BJ (cell line): ENCODE measurements at regions not wholly inside any gene's neighbourhood (a gene's known extent, or its start where the extent isn't known, plus 50 kb on each side); places are given as distances from the start of the nearest gene placed in this dataset.

Experiments used
- CTCF ChIA-PET: fragments of 350-600 bp; formaldehyde crosslinking; extraction: SDS; loops from one replicate; lab custom pipeline; 2021; ENCODE audit warnings: antibody characterized with exemption, inconsistent platforms; lab: Yijun Ruan, JAX
- POLR2A ChIA-PET: fragments of 300-600 bp; sonication (Branson Sonifier 250); formaldehyde crosslinking; extraction: SDS; loops from one replicate; lab custom pipeline; 2021; ENCODE audit warnings: antibody characterized with exemption; lab: Charles Lee
- DNase-seq: peaks from one replicate; pipeline ENCODE4 v3.0.0-alpha.2; 2011; ENCODE audit warnings: low read depth
- H3K27me3 ChIP-seq: 2 replicates; pipeline ENCODE4 v1.6.0; 2011; ENCODE audit warnings: low read length; ENCODE audit not compliant: control insufficient read depth, insufficient read depth
- H3K36me3 ChIP-seq: 2 replicates; pipeline ENCODE4 v1.5.1; 2011; ENCODE audit warnings: low read length; ENCODE audit not compliant: control insufficient read depth, insufficient read depth
- H3K4me3 ChIP-seq: 2 replicates; pipeline ENCODE4 v1.5.1; 2011; ENCODE audit warnings: low read depth, mild to moderate bottlenecking, control low read depth, low read length
- TF ChIP-seq, protein P1 (sequence below): IDR thresholded peaks from 2 replicates; pipeline ENCODE4 v1.5.1; 2011; ENCODE audit warnings: low read depth, mild to moderate bottlenecking, control low read depth, inconsistent platforms, low read length, moderate library complexity; ENCODE audit not compliant: insufficient read depth

DNA sequence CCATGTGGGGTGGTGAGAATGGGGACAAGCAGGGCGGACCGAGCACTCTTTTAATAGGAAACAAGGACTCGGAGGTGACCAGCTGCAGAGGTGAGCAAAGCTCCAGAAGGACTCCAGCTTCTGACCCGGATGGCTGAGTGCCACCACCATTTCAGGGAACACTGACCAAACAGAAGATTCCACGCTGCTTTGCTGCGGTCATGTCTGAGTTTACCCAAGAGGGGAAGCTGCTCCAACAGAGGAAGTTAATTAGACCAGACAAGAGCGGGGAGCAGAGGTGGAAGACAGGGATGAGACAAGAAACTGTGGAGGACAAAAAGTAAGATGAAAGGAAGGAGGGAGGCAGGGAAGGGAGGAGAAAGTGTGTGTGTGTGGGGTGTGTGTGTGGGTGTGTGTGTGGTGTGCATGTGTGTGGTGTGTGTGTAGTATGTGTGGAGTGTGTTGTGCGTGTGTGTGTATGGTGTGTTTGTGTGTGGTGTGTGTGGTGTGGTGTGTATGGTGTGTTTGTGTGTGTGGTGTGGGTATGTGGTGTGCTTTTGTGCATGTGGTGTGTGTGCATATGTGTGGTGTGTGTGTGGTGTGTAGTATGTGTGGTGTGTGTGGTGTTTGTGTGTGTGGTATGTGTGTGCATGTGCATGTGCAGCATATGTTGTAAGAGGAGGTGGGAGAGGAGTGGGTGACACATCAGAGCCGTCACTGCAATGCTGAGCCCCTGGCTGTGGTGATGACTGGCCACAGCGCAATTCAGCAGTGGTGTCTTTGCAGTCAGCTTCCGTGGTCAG lies 82.2 kb upstream of the AKIP1 start:
- TF ChIP-seq, protein P1, sequence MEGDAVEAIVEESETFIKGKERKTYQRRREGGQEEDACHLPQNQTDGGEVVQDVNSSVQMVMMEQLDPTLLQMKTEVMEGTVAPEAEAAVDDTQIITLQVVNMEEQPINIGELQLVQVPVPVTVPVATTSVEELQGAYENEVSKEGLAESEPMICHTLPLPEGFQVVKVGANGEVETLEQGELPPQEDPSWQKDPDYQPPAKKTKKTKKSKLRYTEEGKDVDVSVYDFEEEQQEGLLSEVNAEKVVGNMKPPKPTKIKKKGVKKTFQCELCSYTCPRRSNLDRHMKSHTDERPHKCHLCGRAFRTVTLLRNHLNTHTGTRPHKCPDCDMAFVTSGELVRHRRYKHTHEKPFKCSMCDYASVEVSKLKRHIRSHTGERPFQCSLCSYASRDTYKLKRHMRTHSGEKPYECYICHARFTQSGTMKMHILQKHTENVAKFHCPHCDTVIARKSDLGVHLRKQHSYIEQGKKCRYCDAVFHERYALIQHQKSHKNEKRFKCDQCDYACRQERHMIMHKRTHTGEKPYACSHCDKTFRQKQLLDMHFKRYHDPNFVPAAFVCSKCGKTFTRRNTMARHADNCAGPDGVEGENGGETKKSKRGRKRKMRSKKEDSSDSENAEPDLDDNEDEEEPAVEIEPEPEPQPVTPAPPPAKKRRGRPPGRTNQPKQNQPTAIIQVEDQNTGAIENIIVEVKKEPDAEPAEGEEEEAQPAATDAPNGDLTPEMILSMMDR: no peak
- ChIA-PET POLR2A (no interaction called here), CTCF (interaction anchor here (0.9 kb wide), 1 partner anchor 134 kb away, joined by 3 read pairs; no protein-coding TSS in a partner anchor)
- no peak for DNase-seq
- Histone ChIP-seq H3K4me3 (no peak overlapping the region), H3K36me3 (peaks cover 10% of the 10 kb centered on the region), H3K27me3 (no peaks in the 10 kb centered on the region)

- Histone ChIP-seq H3K27me3 (no peaks in the 10 kb centered on the region), H3K4me3 (no peak overlapping the region), H3K36me3 (peaks cover 11% of the 10 kb centered on the region)
- CTCF ChIA-PET: interaction anchor here (0.9 kb wide), 1 partner anchor 134 kb away, joined by 3 read pairs; no protein-coding TSS in a partner anchor
- TF ChIP-seq, protein P1: no peak
- POLR2A ChIA-PET: no interaction called here
- DNase-seq: no peak
Measured at GRCh38 chr11:8829556-8829955, 81.4 kb upstream of the AKIP1 start.

GRCh38 chr11:8830641-8831040 lies 80.3 kb upstream of the AKIP1 start:
- ChIA-PET CTCF (no interaction called here), POLR2A (no interaction called here)
- no peak for DNase-seq
- TF ChIP-seq, protein P1: no peak
- Histone ChIP-seq H3K36me3 (peaks cover 12% of the 10 kb centered on the region), H3K4me3 (no peak overlapping the region), H3K27me3 (no peaks in the 10 kb centered on the region)

GRCh38 chr11:8831861-8832260 lies 79.1 kb upstream of the AKIP1 start:
- ChIA-PET CTCF (interaction anchor here (0.6 to 1.4 kb wide), 3 partner anchors 9 to 111 kb away, joined by 3 read pairs; no protein-coding TSS in a partner anchor), POLR2A (interaction anchor here (0.6 kb wide), 1 partner anchor 11 kb away, joined by 7 read pairs; no protein-coding TSS in a partner anchor)
- H3K27me3 ChIP-seq: no peaks in the 10 kb centered on the region
- no peak overlapping the region for H3K4me3 ChIP-seq
- no peak for DNase-seq
- TF ChIP-seq, protein P1: no peak
- peaks cover 12% of the 10 kb centered on the region for H3K36me3 ChIP-seq

GRCh38 chr11:8832571-8833260 lies 78.3 kb upstream of the AKIP1 start:
- POLR2A ChIA-PET: interaction anchor here (0.5 to 0.8 kb wide), 6 partner anchors 54 to 1002 kb away, joined by 3 to 5 read pairs (median 4); no protein-coding TSS in a partner anchor
- H3K36me3 ChIP-seq: peaks cover 12% of the 10 kb centered on the region
- CTCF ChIA-PET: interaction anchor here (0.6 to 2.7 kb wide), 6 partner anchors 8 to 112 kb away, joined by 3 to 19 read pairs (median 3); a partner anchor contains a TSS
- peak; percentile 84 for DNase-seq
- TF ChIP-seq, protein P1: no peak
- H3K4me3 ChIP-seq: no peak overlapping the region
- H3K27me3 ChIP-seq: no peaks in the 10 kb centered on the region
